ENCODE measurements at regions not wholly inside any gene's neighbourhood (a gene's known extent, or its start where the extent isn't known, plus 50 kb on each side); places are given as distances from the start of the nearest gene placed in this dataset.

DNA sequence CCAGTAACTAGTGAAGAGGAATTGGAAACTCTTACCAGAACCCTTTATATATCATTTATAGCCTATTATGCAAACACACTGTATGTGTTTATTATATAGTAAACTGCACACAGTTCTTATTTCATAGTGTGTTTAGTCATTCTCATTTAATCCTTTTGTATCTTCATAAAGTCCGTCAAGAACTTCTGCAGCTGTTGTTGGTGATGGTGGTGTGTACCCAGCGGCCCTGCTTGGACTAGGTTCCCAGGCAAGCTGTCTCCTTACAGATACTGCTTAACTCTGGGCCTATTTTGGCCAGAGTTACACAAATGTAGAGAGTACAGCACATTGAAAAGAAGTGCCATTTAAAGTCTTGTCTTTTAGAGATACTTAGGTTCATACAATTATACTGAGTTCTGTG lies 231.9 kb downstream of the NDUFS4 start:
- no peak for TF ChIP-seq POLR2A (IDR thresholded peaks at IDR 0.05)
- TF ChIP-seq, protein P1, sequence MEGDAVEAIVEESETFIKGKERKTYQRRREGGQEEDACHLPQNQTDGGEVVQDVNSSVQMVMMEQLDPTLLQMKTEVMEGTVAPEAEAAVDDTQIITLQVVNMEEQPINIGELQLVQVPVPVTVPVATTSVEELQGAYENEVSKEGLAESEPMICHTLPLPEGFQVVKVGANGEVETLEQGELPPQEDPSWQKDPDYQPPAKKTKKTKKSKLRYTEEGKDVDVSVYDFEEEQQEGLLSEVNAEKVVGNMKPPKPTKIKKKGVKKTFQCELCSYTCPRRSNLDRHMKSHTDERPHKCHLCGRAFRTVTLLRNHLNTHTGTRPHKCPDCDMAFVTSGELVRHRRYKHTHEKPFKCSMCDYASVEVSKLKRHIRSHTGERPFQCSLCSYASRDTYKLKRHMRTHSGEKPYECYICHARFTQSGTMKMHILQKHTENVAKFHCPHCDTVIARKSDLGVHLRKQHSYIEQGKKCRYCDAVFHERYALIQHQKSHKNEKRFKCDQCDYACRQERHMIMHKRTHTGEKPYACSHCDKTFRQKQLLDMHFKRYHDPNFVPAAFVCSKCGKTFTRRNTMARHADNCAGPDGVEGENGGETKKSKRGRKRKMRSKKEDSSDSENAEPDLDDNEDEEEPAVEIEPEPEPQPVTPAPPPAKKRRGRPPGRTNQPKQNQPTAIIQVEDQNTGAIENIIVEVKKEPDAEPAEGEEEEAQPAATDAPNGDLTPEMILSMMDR (IDR thresholded peaks at IDR 0.05), result no peak
